Cortex of kidney (tissue), 1 donor: ENCODE measurements at regions not wholly inside any gene's neighbourhood (a gene's known extent, or its start where the extent isn't known, plus 50 kb on each side); places are given as distances from the start of the nearest gene placed in this dataset.

Source experiments
- DNase-seq: peaks from one replicate; lab custom pipeline; 2025; lab: John Stamatoyannopoulos, UW

DNA sequence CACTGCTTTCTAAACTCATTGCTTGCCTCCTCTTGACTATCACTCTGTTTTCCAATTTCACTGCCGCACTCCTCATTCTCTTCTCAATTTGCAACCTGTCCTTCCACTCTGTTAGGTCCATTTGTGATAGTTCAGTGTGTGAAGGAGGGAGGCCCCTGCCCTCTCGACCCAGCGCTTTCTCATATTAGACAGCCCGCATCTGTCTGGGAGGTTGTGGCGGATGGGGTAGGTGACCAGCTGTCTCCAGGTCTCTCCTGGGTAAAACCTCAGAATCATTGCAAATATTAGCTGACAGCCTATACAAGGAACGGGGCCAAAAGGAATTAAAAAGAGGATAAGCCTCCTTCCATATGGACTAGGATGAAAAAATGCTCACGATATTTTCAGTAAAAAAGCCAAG is 358.3 kb downstream of the SHQ1 start:
- no peak for DNase-seq

DNA sequence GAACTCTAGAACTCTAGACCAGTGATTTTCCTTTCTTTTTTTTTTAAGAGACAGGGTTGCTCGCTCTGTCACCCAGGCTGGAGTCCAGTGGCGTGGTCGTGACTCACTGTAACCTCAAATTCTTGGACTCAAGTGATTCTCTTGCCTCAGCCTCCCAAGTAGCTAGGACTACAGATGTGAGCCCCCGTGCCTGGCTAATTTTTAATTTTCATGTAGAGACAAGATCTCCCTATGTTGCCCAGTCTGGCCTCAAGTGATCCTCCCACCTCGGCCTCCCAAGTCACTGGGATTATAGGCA is 359.6 kb downstream of the SHQ1 start:
- DNase-seq = no peak

DNA sequence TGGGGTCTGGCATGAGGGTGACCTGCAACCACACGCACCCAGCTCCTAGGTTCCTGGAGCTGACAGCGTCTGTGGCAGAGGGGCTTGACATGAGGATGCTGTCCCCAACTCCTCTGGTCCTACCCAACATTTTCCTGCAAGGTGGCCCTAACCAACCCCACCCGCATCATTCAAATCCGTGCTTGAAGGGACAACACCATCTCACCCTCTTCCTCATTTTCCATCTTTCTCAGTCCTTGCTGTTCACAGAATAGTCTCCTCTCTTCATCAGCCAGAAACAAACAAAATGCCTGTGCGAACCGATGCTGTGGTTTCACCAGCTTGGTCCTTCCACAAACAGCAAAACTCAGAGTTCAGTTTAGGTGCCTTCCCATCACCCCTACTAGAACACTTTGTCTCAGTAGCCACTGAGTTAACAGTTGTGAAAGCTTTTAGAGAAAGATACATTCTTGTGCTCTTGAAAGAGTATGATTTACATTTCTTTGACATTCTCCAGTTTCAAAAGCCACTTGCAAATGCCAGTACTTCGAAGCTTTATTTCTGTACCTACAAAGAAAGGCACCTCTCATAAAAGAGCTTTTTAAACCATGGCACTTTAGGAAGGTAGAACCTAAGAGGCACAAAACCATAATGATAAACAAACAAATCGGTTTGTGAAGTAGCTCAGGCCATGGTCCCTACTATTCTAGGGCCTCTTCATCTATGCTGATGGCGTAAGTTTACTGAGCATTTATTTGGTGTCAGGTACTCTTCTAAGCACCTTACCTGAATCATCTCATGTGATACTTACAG is 360.1 kb downstream of the SHQ1 start:
- no peak for DNase-seq

GRCh38 chr3:72487078-72487765 is 361.0 kb downstream of the SHQ1 start:
- DNase-seq = no peak

DNA sequence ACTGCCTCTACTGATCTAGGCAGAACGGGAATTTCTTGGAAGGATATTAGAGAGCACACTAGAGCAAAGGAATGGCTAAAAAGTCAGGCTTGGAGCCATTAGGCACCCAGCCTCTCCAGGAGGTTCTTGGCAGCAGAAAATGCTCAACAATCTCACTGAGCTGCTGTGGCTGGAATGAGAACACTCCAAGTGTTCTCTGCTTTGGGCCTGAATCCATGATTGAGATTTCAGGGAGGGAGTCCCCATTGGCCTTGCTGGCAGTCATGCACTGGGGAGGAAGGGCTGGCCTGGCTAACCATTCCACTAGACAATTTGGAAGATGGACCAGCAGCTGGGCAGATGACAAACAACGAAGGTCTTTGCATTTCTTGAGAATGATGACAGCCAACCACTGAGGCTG is 362.6 kb downstream of the SHQ1 start:
- DNase-seq = no peak

- no peak for DNase-seq
Measured at GRCh38 chr3:72483554-72484104, 364.6 kb downstream of the SHQ1 start.

- no peak for DNase-seq
Measured at GRCh38 chr3:72482589-72483321, 365.5 kb downstream of the SHQ1 start.

- no peak for DNase-seq
Measured at GRCh38 chr3:72481542-72481941, 366.7 kb downstream of the SHQ1 start.

DNA sequence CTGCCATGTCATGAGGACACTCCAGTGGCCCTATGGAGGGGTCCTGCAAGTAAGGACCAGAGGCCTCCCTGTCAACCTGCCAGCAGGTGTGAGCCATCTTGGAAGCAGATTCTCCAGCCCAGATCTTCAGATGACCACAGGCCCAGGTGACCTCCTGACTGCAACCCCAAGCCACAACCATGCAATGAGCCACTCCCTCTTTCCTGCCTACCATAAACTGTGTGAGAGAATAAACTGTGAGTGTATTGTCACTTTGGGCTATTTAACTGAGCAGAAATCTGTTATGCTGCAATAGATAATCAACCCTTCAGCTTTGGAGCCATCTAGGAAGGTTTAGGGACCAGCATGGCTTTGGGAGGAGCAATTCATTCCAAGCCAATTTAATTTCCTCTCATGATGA is 367.9 kb downstream of the SHQ1 start:
- no peak for DNase-seq

GRCh38 chr3:72479651-72480215 is 368.5 kb downstream of the SHQ1 start:
- no peak for DNase-seq

- no peak for DNase-seq
Measured at GRCh38 chr3:72476139-72476483, 372.1 kb downstream of the SHQ1 start.

DNA sequence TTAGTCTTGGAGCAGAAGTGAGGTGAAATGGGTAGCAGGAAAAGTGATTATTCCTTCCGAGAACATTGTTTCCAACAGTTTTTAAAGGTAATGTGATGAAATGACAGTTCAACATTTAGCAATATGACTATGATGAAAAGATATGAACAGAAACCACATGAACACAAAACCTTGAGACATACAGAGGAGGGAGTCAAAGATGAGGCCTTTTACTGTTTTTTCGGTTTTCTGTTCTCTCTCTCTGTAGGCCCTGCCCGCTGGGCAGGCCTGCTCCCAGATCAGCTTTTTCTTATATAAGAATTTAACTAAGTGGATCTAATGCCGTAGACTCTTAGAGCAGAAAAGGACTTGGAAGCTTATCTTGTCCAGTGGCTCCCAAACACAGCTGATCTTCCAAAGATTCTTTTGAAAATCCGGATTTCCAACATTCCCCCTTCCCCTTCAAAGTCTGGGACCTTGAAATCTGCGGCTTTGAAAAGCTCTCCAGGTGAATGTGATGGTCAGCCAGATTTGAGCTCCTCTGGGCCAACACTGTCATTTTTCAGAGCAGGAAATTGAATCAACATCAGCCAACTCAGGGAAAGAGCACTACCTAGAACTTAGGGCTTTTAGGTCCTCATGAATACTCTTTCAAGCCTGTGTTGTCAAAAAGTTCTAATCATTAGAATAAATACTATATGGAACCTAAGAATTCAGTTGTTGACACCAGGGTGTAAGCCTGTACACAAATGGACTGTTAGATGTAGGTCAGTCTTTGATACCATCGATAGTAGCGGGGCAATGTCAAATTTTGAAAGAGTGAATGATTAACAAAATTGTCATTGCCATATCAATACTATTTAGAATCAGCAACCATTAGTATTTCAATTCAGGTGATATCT is 372.7 kb downstream of the SHQ1 start:
- DNase-seq = no peak

DNA sequence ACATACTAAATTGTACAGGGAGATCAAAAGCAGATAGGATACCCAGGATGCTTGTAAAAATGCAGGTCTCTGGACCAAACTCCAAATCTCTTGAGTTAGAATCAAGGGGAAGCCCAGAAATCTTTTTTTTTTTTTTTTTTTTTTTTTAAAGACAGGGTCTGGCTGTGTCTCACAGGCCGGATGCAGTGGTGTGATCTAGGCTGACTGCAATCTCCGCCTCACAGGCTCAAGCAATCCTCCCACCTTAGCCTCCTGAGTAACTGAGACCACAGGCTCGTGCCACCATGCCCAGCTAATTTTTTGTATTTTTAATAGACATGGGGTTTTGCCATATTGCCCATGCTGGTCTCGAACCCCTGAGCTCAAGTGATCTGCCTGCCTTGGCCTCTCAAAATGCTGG is 373.5 kb downstream of the SHQ1 start:
- DNase-seq = no peak

DNA sequence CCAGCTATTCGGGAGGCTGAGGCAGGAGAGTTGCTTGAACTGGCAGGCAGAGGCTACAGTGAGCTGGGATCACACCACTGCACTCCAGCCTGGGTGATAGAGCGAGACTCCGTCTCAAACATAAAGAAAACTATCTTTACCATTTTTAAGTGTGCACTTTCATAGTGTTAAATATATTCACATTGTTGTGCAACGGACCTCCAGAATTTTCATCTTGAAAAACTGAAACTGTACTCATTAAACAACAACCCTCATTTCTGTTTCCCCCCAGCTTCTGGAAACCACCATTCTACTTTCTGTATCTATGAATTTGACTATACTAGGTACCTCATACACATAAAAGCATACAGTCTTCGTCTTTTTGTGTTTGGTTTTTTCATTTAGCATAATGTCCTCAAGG is 375.1 kb downstream of the SHQ1 start:
- DNase-seq = no peak

DNA sequence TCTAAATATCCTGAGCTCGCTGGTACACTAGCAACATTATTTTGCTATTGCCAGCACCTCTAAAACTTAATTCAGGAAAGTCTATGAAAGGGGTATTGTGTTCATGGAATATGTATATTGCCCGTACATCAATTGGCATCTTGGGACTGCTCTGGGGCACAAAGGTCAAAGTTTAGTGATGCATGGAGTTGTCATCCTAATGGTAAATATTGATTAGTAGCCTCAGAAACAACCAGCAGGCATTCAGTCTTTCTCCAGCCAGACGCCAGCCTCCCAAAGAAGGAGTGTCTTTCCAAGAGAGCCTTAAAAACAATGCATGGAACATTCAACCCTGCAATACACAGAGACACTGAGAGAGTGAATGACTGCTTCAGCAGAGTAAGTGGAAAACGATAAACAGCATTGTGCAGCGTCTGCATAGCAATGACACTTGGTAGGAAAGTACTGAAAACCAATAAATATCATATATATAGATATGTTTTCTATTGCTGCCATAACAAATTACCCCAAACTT is 377.3 kb downstream of the SHQ1 start:
- DNase-seq = no peak

GRCh38 chr3:72465853-72466252 is 382.4 kb downstream of the SHQ1 start:
- no peak for DNase-seq

DNA sequence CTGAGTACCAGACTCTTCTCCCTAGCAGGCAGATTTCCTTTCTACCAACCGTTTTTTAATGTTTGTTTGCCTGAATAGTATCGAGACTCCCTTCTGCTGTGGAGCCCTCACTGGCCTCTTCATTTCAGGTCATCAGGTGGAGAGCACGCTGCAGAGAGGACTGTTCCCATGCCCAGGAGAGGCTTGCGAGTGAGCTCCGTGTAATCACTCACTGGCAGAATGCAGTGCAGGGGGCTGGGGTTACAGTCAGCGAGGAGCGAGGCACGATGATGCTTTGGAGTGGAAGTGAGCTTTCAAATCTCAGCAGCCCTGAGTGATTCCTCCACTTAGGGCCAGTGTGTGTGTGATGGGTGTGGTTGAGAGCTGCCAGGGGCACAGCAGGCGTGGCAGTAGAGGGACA is 385.2 kb downstream of the SHQ1 start:
- DNase-seq = no peak

- no peak for DNase-seq
Measured at GRCh38 chr3:72462595-72463011, 385.6 kb downstream of the SHQ1 start.

DNA sequence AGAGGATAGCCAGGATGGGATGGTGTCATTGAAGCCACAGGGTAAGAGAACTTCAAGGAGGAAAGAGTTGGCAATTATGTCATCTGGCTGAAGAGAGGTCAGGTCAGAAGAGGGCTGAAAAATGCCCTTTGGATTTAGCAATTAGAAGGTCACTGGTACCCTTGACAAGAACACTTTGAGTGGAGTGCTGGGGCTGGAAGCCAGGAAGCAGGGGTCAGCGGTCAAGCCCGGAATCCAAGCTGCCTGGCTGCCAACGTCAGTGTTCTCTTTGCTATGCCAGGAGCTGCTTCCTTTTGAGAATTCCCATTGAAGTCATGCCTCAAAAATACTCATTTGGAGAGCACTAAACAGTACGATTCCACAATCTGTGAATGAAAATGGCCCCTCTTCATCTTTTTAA is 386.5 kb downstream of the SHQ1 start:
- DNase-seq = no peak

DNA sequence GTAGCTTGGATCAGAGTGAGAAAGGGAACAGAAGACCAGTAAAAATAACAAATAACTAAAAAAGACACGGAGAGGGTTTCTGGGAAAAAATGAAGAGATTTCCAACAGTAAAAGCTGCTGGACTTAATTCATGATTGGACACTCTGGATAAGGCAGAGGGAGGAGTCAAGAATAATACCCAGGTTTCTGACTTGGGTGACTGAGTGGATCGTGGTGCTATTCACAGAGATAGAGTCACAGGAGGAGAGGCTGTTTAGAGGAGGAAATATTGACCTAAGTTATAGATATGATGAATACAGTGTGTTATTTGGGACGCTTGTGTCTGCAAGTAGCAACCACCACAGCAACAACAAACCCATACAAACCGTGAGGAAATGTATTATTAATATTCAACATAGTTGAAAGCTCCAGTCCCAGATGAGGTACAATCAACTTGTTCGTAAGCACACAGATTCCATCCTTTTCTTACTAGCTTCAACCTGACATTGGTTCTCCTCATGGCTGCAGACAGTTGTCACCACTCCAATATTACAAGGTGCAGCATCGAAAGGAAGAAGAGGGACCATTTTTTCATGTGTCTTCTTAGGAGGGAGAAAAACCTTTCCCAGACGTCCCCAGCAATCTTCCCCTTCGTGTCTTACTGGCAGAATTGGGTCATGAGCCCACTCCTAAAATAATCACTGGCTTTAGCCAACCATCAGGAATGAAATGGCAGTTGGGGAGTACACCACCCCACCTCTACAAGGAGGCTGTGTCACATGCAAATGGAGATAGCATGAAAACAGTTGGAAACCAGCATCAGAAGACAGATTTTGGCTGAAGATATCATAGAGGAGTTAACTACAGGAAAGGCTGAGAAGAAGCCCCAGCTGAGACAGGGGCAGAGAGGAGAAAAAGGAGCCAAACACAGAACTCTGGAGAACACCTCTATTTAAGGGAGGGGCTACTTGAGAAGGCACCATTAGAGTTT is 387.8 kb downstream of the SHQ1 start:
- DNase-seq = no peak
